ENCODE measurements at regions not wholly inside any gene's neighbourhood (a gene's known extent, or its start where the extent isn't known, plus 50 kb on each side); places are given as distances from the start of the nearest gene placed in this dataset.
"Not testable (repeated sequence)": the region's sequence is repeated elsewhere in the genome, so short reads cannot be mapped to it uniquely, and the experiment has no call there.

DNA sequence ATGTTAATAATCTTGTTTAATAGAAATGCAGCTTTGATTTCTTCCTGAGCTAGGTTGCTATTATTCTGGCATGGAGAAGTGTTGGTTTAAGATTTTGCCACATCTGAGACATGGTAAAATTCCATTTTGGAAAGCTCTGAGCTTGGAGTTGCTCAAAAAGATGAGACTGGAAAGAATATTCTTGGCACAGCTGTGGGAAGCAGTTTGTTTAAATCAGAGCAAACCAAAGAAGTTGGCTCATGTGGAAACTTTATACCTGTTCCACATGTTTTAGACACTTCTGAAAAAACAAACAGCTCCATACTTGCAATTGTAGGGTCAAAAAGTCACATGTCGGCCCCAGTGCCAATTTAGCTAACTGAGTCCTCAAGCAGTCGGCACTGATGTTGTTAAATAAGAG is 116.6 kb downstream of the SLC4A3 start:
- H3K4me3 ChIP-seq (ENCODE audit: low read depth, low read length) = no peak overlapping the region
- no peak for DNase-seq (ENCODE audit: low read depth)
- TF ChIP-seq, protein P1, sequence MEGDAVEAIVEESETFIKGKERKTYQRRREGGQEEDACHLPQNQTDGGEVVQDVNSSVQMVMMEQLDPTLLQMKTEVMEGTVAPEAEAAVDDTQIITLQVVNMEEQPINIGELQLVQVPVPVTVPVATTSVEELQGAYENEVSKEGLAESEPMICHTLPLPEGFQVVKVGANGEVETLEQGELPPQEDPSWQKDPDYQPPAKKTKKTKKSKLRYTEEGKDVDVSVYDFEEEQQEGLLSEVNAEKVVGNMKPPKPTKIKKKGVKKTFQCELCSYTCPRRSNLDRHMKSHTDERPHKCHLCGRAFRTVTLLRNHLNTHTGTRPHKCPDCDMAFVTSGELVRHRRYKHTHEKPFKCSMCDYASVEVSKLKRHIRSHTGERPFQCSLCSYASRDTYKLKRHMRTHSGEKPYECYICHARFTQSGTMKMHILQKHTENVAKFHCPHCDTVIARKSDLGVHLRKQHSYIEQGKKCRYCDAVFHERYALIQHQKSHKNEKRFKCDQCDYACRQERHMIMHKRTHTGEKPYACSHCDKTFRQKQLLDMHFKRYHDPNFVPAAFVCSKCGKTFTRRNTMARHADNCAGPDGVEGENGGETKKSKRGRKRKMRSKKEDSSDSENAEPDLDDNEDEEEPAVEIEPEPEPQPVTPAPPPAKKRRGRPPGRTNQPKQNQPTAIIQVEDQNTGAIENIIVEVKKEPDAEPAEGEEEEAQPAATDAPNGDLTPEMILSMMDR (IDR thresholded peaks at IDR 0.05; ENCODE audit: low read depth, low read length, missing control alignments) = no peak
- in situ Hi-C loops (cut with HindIII; ENCODE audit: low sequenced_read_pairs) = loop anchor here (25.0 kb wide), 1 partner anchor 943 kb away; no protein-coding TSS in a partner anchor

DNA sequence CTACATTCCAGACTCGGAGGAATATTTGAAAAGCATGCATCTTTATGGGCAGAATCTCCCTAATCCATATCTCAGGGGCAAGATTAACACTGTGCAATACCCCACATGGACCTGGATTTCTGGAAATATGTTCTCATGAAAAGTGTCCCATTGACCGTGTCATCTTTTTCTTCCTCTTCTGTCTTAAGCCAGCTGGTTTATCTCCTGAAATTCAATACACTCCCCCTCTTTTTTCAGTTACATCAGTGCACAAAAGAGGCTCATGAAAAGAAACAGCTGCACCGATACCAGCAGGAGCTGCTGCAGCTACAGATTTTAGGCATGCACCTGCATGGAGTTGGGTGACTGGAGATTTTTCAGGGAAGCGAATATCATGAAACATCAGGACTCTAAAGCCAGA is 117.2 kb downstream of the SLC4A3 start:
- in situ Hi-C loops (cut with HindIII; ENCODE audit: low sequenced_read_pairs) = loop anchor here (25.0 kb wide), 1 partner anchor 943 kb away; no protein-coding TSS in a partner anchor
- TF ChIP-seq, protein P1 (IDR thresholded peaks at IDR 0.05; ENCODE audit: low read depth, low read length, missing control alignments) = no peak
- no peak for DNase-seq (ENCODE audit: low read depth)

DNA sequence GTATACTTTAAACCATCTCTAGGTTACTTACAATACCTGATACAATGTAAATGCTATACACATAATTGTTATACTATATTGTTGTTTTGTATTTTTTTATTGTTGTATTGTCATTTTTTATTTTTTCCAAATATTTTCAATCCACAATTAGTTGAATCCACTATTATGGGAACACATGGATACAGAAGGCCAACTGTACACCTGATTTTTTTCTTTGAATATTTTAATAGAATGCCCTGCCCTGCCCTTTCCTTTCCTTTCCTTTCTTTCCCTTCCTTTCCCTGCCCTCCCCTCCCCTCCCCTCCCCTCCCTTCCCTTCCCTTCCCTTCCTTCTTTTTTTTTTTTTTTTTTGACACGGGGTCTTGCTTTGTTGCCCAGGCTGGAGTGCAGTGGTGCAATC is 120.2 kb downstream of the SLC4A3 start:
- DNase-seq (ENCODE audit: low read depth) = no peak
- in situ Hi-C loops (cut with HindIII; ENCODE audit: low sequenced_read_pairs) = loop anchor here (25.0 kb wide), 1 partner anchor 940 kb away; no protein-coding TSS in a partner anchor
- H3K4me3 ChIP-seq (ENCODE audit: low read depth, low read length) = no peak overlapping the region
- TF ChIP-seq, protein P1 (IDR thresholded peaks at IDR 0.05; ENCODE audit: low read depth, low read length, missing control alignments) = no peak

More for the DNA sequence above, 117.2 kb downstream of the SLC4A3 start:
- no peak overlapping the region for H3K4me3 ChIP-seq (ENCODE audit: low read depth, low read length)

DNA sequence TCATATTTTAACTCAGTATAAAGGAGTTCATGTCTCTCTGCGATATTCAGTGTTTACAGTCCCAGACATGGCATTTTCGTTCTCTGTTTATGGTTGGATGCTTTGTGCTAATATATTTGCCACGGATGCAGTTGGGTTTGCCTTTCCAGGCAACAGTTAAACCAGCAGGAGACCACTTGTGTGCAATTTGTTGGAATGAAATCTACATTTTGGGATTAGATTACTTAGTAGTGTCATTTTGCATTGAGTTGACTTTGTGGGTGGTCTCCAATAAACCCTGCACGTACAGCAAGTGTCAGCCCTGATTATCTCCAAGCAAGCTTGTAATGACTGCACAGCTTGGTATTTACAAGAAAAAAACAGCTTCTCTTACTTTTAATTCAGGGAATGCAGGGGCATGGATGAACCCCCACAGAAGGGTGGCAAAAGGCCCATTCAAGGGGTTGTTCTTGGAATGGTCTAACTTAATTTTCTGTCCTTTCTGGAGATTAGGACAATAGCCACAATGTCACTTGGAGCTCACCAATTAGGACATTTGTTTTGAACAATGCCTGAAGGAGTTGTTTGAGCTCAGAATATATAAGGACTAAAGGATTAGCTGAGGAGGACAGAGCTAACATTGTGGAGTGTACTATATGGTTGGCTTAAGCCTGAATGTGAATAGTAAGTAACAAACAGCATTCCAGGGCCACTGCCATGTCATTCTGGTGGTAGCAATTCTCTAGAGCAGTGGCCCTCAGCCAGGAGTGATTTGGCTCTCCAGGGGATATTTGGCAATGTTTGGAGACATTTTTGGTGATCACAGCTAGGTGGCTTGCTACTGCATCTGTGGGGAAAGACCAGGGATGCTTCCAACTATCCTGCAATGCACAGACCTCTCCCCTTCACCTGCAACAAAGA is 121.5 kb downstream of the SLC4A3 start:
- DNase-seq (ENCODE audit: low read depth) = no peak
- H3K4me3 ChIP-seq (ENCODE audit: low read depth, low read length) = no peak overlapping the region
- in situ Hi-C loops (cut with HindIII; ENCODE audit: low sequenced_read_pairs) = loop anchor here (25.0 kb wide), 1 partner anchor 938 kb away; no protein-coding TSS in a partner anchor
- TF ChIP-seq, protein P1 (IDR thresholded peaks at IDR 0.05; ENCODE audit: low read depth, low read length, missing control alignments) = no peak

DNA sequence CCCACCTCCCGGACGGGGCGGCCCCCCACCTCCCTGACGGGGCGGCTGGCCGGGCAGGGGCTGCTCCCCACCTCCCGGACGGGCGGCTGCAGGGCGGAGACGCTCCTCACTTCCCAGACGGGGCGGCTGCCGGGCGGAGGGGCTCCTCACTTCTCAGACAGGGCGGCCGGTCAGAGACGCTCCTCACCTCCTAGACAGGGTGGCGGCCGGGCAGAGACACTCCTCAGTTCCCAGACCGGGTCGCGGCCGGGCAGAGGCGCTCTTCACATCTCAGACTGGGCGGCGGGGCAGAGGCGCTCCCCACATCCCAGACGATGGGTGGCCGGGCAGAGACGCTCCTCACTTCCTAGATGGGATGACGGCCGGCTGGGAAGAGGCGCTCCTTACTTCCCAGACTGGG is 123.7 kb downstream of the SLC4A3 start:
- in situ Hi-C loops (cut with HindIII; ENCODE audit: low sequenced_read_pairs); DNase-seq (ENCODE audit: low read depth); H3K4me3 ChIP-seq (ENCODE audit: low read depth, low read length): not testable (repeated sequence)

DNA sequence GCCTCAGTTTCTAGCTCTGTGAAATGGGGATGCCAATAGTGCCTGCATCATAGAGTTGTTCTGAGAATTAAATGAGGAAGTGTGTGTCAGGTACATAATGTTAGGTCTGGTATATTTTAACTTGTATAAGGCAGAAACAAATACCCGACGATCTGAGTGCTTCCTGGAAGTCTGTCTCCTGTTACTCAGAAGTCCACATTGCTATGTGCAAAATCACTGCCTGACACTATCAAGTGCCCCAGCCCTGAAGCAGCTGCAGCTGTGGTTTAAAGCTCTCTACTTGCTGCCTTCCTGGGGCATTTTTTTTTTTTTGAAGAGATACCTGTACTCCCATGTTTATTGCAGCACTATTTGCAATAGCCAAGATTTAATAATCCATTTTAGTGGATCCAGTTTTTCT is 125.3 kb downstream of the SLC4A3 start:
- TF ChIP-seq, protein P1 (IDR thresholded peaks at IDR 0.05; ENCODE audit: low read depth, low read length, missing control alignments) = no peak
- in situ Hi-C loops (cut with HindIII; ENCODE audit: low sequenced_read_pairs) = no loop called here
- no peak for DNase-seq (ENCODE audit: low read depth)
- H3K4me3 ChIP-seq (ENCODE audit: low read depth, low read length) = no peak overlapping the region

Measured in astrocyte of the cerebellum (primary cell).